ENCODE measurements at regions not wholly inside any gene's neighbourhood (a gene's known extent, or its start where the extent isn't known, plus 50 kb on each side); places are given as distances from the start of the nearest gene placed in this dataset.
A peak's percentile ranks its signal among the peaks of the same experiment; 100 is the strongest.

DNA sequence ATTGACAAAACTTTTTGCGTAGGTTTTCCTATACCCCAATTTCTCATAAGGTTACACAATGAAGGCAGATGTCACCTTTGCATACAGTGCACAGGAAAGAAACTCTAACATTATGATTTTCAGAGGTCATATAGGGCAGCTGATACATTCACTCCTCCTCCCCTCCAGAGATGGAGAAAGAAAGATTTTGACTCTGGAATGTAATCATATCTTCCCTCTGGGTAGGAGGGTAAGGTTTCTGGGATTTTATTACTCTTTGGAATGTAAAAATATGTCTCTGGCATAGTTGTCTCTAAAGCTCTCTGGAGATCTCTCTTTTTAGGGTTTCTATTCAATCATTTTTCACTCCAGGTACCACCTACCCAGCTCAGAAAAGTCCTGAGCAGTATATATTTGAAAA, 398.3 kb downstream of the GPD2 start:
- no peak for DNase-seq (ENCODE audit: low read depth in 3 of 3, low spot score in 2 of 3)

DNA sequence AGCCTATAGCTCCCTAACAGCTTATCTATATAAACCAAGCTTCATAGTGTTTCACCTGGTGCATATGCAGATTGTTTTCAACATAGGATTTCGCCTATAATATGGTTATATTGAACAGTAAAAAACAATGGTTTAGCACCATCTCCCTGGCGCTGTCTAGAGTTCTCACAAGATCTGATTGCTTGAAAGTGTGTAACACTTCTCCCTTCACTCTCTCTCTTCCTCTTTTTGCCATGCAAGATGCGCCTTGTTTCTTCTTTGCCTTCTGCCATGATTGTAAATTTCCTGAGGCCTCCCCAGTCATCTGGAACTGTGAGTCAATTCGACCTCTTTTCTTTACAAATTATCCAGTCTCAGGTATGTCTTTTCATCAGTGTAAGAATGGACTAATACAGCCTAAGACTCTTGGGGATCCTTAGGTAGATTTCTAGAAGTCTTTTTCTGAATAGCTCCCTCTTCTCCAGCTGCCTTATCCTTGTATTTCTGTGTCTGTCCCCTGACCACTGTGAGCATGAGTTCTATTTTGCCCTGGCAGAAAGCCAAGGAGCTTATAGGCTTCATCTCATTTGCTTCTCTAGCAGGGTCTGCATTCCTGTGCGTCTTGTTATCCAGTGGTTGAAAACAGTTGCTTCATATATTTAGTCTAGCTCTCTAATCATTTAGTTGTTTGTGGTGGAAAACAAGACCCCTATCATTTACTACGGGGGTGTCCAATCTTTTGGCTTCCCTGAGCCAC, 401.6 kb downstream of the GPD2 start:
- DNase-seq (ENCODE audit: low read depth in 3 of 3, low spot score in 2 of 3): no peak

DNA sequence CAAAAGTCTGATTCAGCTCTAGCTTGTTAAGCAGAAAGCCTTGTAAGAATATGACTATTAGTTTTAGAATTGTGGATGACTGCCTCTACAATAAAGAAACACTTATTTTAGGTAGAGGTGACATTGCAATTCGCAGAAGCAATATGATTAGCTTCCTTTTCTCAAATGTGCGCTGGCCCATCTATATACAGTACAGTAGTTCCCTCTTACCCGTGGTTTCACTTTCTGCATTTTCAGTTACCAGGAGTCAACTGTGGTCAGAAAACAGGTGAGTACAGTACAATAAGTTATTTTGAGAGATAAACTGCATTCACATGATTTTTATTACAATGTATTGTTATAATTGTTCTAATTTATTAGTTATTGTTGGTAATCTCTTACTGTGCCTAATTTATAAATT, 405.1 kb downstream of the GPD2 start:
- DNase-seq (ENCODE audit: low read depth in 3 of 3, low spot score in 2 of 3): no peak

DNA sequence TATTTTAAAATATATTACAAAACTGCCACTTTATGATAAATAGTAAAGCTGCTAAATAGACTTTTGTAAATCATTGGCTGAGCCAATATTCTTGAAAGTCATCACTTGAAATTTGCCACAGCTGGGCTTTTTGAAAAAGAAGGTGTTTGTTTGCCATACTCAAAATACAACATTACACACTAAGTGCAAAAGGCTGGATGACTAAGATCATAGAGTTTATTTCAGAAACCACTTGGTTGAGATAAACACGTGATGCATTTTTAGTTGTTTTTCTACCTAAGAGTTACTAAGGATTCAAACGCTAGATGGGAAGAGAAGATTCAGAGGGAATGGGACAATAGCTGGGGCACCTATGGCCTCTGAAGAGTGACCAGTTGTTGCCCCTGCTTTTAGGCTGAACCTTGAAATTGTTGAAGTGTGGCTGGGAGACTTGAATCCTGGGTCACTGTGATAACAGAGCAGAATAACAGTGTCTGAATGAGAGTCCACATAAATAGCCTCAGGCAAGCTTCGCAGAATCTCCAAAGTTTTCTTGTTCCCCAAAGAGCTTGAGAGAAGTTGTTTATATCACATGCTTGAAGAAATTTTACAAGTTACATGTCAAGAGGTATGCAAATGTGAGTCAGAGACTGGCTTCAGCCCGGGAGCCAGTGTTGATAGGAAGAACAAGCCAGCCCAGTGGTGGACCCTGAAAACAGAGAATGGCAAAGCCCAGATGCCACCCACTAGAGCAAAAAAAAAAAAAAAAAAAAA, 409.8 kb downstream of the GPD2 start:
- no peak for DNase-seq (ENCODE audit: low read depth in 3 of 3, low spot score in 2 of 3)

DNA sequence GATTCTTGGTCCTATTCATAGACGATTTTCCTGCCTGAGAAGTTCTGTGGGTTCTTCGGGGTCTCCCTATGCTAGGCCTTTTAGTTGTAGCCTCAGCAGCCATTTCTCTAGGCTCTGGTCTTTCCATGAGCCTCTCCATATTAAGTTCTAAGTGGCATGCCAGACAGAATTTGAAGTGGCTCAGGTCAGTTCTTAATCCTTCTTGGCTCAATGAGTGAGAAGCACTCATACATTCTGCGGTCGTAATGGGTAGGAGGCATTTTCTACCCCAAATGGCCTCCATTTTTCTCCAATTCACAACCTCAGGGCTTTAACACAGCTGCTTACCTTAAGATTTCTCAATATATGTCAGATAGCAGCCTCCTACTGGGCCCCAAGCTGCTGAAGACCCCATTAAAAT, 405.3 kb upstream of the GALNT5 start:
- DNase-seq (ENCODE audit: low read depth in 3 of 3, low spot score in 2 of 3): no peak

DNA sequence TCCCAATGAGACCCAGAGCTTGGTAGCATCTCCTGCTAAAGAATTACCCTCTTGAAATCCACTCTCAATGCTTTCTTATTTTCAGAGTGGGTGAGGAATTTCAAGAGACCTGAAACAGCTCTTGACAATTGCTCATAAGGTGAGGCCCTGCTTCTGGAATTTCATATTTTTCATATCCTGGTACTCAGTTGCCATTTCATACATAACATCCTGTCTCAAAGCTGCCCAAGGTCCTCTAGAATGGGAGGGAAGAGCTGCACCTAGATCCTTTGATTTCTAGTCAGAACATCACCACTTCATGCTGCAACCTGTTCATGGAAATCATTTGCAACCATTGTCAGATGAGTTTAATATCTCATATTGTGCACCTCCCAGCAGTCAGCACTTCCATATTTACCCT, 404.8 kb upstream of the GALNT5 start:
- DNase-seq (ENCODE audit: low read depth in 3 of 3, low spot score in 2 of 3): no peak

DNA sequence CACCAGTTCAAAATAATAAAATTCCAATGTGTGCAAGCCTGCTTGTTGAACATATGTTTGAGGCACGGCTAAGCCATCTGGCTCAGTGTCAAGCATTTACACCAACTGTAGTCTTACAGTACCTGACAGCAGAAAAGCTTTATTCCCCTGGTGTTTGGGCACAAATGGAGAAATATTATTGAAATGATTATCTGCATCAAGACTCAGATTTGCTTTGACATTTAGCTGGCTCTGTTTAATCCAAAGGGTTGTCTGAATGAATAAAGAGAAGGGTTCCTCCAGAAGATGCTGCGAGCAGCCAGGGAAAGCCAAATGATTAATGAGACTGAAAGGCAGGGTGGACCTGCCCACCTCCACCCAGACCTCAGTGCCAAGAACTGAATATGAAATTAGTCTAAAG, 393.2 kb upstream of the GALNT5 start:
- no peak for DNase-seq (ENCODE audit: low read depth in 3 of 3, low spot score in 2 of 3)

DNA sequence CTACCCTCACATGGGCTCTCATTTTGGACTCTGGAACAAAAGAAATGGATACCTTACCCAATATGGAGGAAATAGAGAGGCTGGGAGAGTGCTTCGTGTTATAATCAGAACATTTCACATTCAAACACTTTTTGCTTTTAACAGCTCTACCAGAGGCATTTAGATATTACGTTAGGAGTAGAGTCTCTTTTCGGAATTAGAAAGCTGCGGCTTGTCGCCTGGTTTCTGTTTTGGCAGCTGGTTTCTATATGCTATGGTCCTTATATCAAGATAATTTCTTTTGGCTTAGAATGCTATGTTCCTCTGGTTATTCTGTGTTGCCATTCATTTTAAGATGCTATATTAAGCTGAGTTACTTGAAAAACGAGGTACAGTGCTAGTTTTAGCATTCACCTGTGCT, 392.8 kb upstream of the GALNT5 start:
- no peak for DNase-seq (ENCODE audit: low read depth in 3 of 3, low spot score in 2 of 3)

DNA sequence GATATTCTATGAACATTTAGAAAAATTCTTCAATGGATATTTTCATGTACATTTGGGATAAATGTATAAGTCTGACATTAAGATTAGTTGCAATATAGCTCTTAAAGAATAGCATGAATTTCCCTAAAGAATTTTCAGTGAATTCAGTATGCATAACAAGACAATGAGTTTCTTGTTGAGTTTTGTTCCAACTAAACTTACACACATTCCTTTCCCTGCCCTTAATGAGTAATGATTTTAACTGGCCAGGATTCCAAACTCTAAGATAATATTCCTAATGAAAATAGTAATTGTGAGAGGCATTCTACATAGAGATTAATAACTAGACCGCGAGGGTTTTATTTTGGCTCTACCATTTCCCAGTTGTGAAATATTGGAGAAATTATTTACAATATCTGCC, 390.3 kb upstream of the GALNT5 start:
- DNase-seq (ENCODE audit: low read depth in 3 of 3, low spot score in 2 of 3): no peak

DNA sequence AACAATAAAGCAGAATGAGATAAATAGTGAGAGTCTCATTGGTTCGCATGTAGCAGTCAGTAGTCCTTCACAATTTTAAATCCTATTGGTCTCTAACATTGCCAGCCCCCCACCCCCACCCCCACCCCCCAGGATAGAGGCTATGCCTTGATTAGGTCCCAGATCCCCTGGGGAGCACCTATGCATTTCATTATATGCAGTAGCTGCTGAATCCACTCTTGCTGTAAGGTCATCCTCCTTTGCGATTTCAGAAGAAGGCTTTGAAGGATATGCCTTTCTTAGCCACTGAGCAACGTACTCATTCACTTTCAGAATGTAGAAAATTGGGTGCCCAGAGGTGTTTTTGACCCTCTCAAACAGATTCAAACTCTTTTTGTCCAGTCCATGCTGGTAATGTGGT, 382.8 kb upstream of the GALNT5 start:
- DNase-seq (ENCODE audit: low read depth in 3 of 3, low spot score in 2 of 3): no peak

DNA sequence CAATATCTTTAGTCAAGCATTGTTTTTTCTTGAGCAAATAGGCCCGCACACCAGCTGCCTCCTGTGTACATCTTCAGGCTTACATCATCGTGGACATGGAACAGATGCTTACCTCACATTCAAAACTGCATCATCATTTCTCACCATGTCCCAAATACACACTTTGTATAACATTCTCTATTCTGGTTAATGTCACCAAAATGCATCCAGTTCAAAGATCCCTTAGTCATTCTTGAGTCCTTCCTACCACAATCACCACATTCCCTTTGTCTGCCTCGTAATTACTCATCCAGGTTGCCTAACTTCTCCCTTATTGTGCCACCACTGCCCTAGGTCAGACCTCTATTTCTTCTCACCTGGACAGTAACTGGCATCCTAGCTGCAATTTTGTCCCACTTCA, 373.7 kb upstream of the GALNT5 start:
- DNase-seq (ENCODE audit: low read depth in 3 of 3, low spot score in 2 of 3): no peak

DNA sequence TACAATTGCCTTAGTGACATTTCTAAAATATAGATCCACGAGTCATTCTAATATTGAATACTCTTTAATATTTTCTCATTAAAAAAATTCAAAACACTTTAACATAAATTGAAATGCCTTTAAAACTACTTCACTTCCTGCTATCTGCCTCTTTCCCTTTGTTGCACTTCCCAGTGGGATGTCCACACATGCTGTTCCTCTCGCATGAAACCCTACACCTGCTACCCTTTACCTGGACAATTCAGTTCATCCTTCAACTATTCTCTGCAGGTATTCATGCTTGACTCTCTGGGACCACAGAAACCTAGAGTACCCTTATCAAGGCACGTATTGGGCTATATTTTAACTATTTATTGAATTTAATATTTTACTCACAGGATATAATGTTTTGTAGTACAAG, 373.3 kb upstream of the GALNT5 start:
- DNase-seq (ENCODE audit: low read depth in 3 of 3, low spot score in 2 of 3): no peak

DNA sequence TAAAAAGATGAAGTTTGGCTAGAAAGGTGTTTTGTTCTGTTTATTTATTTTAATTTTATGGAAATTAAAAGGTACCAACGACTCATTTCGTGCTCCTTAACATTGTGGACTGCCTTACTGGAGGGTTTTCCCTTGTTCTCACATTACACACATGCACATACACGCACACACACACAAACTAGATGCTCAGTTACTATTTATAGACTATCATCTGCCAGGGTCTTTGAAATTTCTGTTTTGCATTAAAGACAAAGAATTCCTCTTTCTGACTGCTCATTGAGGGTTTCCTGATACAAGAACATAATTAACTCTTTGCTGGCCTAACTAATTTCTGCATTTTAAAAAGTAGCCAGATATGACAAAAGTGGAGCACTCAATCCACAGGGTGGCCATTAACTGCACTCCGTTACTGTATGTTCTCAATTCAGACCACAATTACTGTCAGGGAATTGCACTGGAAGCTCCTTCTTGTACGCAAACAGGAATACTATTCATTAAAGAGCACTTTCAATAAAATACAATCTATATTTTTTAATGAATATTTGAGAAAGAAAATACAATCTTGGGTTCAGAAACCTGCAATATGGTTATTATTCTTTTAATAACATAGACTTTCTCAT, 366.9 kb upstream of the GALNT5 start:
- no peak for DNase-seq (ENCODE audit: low read depth in 3 of 3, low spot score in 2 of 3)

DNA sequence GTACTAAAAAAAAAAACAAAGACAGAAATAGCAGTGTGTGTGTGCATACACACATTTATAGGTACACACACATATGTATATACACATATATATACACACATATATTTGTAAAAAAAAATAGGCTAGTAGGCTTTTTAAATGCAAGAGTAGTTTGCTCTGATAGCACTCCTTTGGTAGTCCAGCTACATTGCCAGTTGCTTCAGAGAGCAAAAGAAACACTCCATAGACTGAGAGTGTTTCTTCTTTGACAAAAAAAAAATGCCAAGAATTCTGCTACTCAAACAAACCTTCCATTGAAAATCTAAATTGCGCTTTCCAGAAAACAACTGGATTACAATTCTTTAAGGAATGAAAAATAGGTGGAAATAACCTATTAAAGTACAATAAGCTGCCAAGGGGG, 365.9 kb upstream of the GALNT5 start:
- no peak for DNase-seq (ENCODE audit: low read depth in 3 of 3, low spot score in 2 of 3)

DNA sequence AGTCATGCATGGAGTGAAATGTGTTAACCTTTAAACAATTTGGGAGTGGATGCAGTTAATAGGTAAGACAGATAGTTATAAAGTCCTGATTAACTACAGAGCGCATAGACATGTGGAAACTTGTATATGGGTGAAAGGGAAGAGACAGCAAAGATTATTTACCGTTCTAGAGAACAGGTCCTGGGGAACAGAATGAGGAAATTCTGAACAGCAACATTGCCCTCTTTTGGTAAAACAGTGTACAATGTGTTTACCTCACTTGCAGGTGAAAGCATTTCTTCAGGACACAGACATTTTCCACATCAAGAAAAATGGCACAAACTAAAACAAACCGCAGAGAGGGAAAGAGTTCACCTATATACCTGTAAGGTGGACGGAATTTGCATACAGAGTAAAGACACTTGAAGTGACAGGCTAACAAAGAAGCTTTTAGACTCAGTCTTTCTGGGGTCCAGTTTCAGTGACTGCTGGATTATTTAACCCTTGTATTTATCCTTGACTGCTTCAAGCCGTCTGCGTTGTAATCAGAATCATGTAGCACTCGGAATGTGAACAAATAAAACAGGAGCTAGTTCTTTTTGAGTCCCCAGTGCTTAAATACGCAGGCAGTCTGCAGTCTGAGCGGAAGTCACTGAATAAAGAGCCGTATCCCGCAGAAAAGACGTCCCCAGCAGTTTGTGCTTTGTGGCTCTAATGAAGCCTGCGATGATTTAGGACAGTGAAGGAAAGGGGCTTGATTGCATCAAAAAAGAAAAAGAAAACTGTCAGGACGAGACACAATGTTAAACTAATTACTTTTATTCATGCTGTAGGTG, 364.8 kb upstream of the GALNT5 start:
- DNase-seq (ENCODE audit: low read depth in 3 of 3, low spot score in 2 of 3): peak; percentile 31 to 51 (median 36)

DNA sequence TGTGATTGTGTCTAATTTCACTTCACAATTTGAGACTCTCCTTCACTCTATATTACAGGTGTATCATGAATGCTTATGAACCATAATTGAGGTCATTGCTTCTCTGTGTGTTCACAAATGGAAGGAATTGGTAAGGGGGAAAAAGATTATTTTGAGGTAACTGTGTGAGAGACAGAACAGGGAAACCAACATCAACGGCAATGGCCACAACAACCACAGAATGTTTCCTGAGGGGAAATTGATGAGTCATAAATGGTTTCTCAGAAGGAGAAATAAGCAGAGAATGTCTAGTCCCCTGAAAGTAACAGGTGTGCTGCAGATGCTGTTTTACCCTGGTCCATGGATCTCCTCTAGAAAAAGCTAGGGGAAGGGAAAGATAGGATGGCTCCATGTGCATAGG, 361.2 kb upstream of the GALNT5 start:
- DNase-seq (ENCODE audit: low read depth in 3 of 3, low spot score in 2 of 3): no peak

DNA sequence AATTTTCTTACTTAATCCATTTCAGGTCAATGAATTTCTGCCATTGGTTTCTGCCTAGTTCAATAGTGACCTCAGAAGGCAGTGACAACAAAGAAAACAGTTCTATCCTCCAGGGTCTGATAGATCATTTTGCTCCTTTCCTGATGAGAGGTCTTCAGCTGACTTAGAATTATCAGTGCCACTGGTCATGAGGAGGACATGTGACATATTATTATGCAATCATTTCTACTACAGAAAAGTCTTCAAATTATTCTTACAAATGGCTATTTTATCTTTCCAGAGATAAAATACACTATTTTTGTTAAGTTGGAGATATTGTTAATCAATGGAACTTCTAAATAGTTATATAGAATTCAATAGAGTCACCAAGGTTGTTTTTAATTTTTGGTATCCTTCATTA, 360.0 kb upstream of the GALNT5 start:
- DNase-seq (ENCODE audit: low read depth in 3 of 3, low spot score in 2 of 3): no peak

DNA sequence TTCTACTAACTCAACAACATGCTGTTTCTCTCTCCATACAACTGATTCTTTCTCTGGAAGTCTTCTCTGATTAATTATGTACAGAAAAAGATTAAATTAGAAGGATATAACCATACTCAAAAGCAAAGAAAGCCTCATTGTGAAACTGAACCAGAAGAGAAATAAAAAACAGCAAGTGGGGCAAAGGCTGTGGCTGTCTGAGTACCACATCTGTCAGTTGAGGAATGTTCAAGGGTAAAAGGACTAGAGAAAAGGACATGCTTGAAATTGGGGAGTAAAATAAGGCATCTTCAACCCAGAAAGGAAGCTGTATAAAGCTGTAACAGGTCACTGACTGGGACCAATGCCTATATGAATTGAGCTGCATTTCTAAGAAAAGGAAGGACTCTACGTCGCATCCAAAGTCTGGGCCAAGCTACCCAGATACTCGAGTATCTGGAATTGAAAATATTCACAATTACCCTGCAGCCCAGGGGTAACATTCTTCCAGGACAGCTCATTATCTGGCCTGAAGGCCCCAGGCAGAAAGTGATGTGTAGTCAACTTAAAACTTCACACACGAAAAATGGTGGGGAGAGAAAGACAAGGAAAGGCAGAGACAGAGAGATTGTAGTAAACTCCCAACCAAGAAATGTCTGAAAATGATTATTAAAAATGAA, 356.0 kb upstream of the GALNT5 start:
- no peak for DNase-seq (ENCODE audit: low read depth in 3 of 3, low spot score in 2 of 3)

DNA sequence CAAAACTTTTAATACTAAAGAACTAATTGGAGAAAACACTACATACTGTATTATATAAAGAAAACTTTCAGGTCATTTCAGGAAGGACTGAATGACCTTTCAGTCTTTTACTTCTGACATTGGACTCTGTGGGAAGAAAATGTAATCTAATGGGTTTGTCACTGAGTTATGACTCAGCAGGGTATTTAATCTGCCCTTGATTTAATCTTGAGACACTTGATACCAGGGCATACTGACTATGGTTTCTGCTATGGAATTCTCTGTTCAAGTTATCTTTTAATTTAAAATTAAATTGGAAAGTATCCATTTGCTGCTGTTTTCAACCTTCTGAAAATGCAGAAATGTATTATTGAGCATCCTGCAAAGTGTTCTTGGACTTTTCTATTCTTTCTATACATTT, 354.2 kb upstream of the GALNT5 start:
- no peak for DNase-seq (ENCODE audit: low read depth in 3 of 3, low spot score in 2 of 3)

DNA sequence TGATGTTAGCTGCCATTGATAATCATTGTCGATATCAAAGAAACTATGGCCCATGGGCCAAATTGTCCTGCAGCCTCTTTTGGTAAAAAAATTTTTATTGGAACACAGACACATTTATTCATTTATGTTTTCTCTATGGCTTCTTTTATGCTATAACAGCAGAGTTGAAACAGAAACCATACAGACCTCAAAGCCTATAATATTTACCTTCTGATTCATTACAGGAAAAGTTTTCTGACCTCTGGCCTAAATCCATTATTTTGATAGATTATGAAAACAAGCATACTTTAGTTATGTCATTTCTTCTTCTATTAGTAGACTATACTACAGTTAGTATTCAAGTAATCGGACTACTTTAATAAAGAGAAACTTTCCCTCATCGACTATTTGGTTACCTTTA, 349.7 kb upstream of the GALNT5 start:
- DNase-seq (ENCODE audit: low read depth in 3 of 3, low spot score in 2 of 3): no peak

DNA sequence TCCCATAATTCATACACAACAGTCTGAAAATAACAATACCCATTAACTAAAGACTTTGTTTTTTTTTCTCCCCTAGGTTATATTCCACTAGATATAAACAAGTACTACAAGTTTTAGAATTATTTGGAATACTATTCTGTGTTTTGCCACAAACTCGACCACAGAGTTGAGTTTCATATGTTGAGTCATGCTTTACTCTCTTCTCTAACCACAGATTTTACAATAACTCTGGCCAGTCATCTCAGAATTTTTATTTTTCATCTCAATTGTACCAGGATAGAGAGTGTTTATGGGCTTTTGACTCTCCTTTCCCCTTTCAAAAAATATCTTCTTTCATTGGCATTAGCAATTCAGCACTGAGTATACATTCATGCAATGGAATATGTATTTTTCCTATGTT, 348.7 kb upstream of the GALNT5 start:
- no peak for DNase-seq (ENCODE audit: low read depth in 3 of 3, low spot score in 2 of 3)

Measured in right renal cortex interstitium (tissue), 3 donors.